ENCODE measurements at regions not wholly inside any gene's neighbourhood (a gene's known extent, or its start where the extent isn't known, plus 50 kb on each side); places are given as distances from the start of the nearest gene placed in this dataset.

DNA sequence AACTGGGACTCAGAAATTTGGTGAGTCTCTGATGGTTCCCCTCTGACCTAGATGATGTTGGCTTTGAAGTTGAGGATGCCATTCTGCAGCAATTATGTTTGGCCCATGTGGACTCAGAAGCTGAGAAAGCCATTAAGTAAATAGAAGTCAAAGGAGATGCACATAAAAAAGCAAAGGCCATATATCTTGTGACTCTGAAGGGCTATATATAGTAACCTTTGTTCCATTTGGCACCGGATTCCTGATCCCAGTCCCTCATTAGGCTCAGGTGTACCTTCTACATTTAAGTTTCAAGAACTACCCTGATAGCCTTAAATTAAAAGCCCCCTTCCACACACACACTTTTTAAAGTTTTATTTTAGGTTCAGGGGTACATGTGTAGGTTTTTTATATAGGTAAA is 50.0 kb upstream of the PDK4 start:
- H3K27ac ChIP-seq (ENCODE audit: extremely low read length, insufficient read depth, low read length), result no peak overlapping the region
- H3K36me3 ChIP-seq (replicated peaks in 1 of 2; ENCODE audit: control insufficient read depth in 1 of 2, insufficient read depth in 2 of 2, low read length in 2 of 2), result no peaks in the 10 kb centered on the region
- H3K9ac ChIP-seq (ENCODE audit: insufficient read depth, low read depth, low read length), result no peak overlapping the region
- no peaks in the 10 kb centered on the region for H4K20me1 ChIP-seq (ENCODE audit: insufficient read depth, low read length)
- no peaks in the 10 kb centered on the region for H3K79me2 ChIP-seq (ENCODE audit: insufficient read depth, low read length)
- no peak for DNase-seq (ENCODE audit: low spot score)
- ChIA-PET POLR2A (no interaction called here), CTCF (ENCODE audit: low intra/inter-chr PET ratio, low total read pairs) (no interaction called here)
- peaks cover 0 to 3% of the 10 kb centered on the region in 2 experiments; a peak in 1 of 5 replicates for H3K27me3 ChIP-seq (ENCODE audit: control insufficient read depth in 1 of 2, insufficient read depth in 2 of 2, low read length in 2 of 2)
- H3K4me1 ChIP-seq (ENCODE audit: insufficient read depth, low read length), result no peaks in the 10 kb centered on the region
- TF ChIP-seq, protein P1, sequence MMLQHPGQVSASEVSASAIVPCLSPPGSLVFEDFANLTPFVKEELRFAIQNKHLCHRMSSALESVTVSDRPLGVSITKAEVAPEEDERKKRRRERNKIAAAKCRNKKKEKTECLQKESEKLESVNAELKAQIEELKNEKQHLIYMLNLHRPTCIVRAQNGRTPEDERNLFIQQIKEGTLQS (CRISPR knock-in tag; IDR thresholded peaks at IDR 0.05), result no peak
- TF ChIP-seq MTF2 (CRISPR knock-in tag; IDR thresholded peaks at IDR 0.05; ENCODE audit: borderline replicate concordance) (no peak), MATR3 (CRISPR knock-in tag; IDR thresholded peaks at IDR 0.05) (no peak), ZNF776 (CRISPR knock-in tag; IDR thresholded peaks at IDR 0.05) (no peak), ARHGAP35 (CRISPR knock-in tag; IDR thresholded peaks at IDR 0.05; ENCODE audit: borderline replicate concordance) (no peak), REPIN1 (CRISPR knock-in tag; IDR thresholded peaks at IDR 0.05; ENCODE audit: borderline replicate concordance, low read depth) (no peak)
- FAIRE-seq, result no peak
- intact Hi-C loops (cut with micrococcal nuclease; ENCODE audit: unreplicated experiment), result no loop called here
- BruUV-seq (replicated peaks), result no TSS peak
- in situ Hi-C loops (cut with HindIII; ENCODE audit: extremely low pct_ligation_motif_present, low pct_unique_long_range_greater_than_20kb), result no loop called here
- H3K4me3 ChIP-seq (replicated peaks in 1 of 3; ENCODE audit: insufficient read depth in 1 of 3, low read depth in 2 of 3, low read length in 3 of 3), result no peak overlapping the region
- H3K9me3 ChIP-seq (ENCODE audit: low read length), result no peaks in the 10 kb centered on the region
- no peak overlapping the region for H2AFZ ChIP-seq (ENCODE audit: low read length)
- 0% methylated on average over 1 of the region's 1 CpG for WGBS (ENCODE audit: low lambda C conversion rate)
- no peak for ATAC-seq
- no peak overlapping the region for H3K4me2 ChIP-seq (ENCODE audit: low read depth, low read length)
